ENCODE measurements at regions not wholly inside any gene's neighbourhood (a gene's known extent, or its start where the extent isn't known, plus 50 kb on each side); places are given as distances from the start of the nearest gene placed in this dataset.

GRCh38 chr6:138657065-138657425, 116.5 kb upstream of the CCDC28A start:
- TF ChIP-seq CTCF (conservative IDR thresholded peaks at IDR 0.05) (no peak), EZH2 (IDR thresholded peaks at IDR 0.05; ENCODE audit: low read depth) (no peak)

Data from PC-9 (cell line).